ENCODE measurements at regions not wholly inside any gene's neighbourhood (a gene's known extent, or its start where the extent isn't known, plus 50 kb on each side); places are given as distances from the start of the nearest gene placed in this dataset.

- DNase-seq, result no peak
Measured at GRCh38 chr13:79765331-79765730, 284.4 kb downstream of the NDFIP2 start.

GRCh38 chr13:79749984-79750551 lies 269.1 kb downstream of the NDFIP2 start:
- no peak for DNase-seq

GRCh38 chr13:79749566-79749965 lies 268.6 kb downstream of the NDFIP2 start:
- no peak for DNase-seq

- no peak for DNase-seq
Measured at GRCh38 chr13:79745081-79745480, 264.1 kb downstream of the NDFIP2 start.

- DNase-seq, result no peak
Measured at GRCh38 chr13:79742923-79743322, 262.0 kb downstream of the NDFIP2 start.

GRCh38 chr13:79740991-79741390 lies 260.0 kb downstream of the NDFIP2 start:
- DNase-seq, result no peak

GRCh38 chr13:79736356-79736755 lies 255.4 kb downstream of the NDFIP2 start:
- no peak for DNase-seq

GRCh38 chr13:79735228-79735627 lies 254.3 kb downstream of the NDFIP2 start:
- no peak for DNase-seq

GRCh38 chr13:79727086-79727485 lies 246.1 kb downstream of the NDFIP2 start:
- no peak for DNase-seq

- no peak for DNase-seq
Measured at GRCh38 chr13:79725841-79726240, 244.9 kb downstream of the NDFIP2 start.

GRCh38 chr13:79724348-79725103 lies 243.6 kb downstream of the NDFIP2 start:
- no peak for DNase-seq

GRCh38 chr13:79723519-79724024 lies 242.6 kb downstream of the NDFIP2 start:
- no peak for DNase-seq

GRCh38 chr13:79722885-79723445 lies 242.0 kb downstream of the NDFIP2 start:
- peak in 1 of 2 donors; percentile 10 for DNase-seq

- no peak for DNase-seq
Measured at GRCh38 chr13:79716191-79716590, 235.2 kb downstream of the NDFIP2 start.

- DNase-seq, result no peak
Measured at GRCh38 chr13:79711631-79712030, 230.7 kb downstream of the NDFIP2 start.

GRCh38 chr13:79710376-79710775 lies 229.4 kb downstream of the NDFIP2 start:
- DNase-seq, result no peak

GRCh38 chr13:79709471-79709870 lies 228.5 kb downstream of the NDFIP2 start:
- DNase-seq, result no peak

GRCh38 chr13:79703772-79704171 lies 222.8 kb downstream of the NDFIP2 start:
- no peak for DNase-seq

GRCh38 chr13:79695754-79696153 lies 214.8 kb downstream of the NDFIP2 start:
- DNase-seq, result no peak

- DNase-seq, result no peak
Measured at GRCh38 chr13:79692846-79693245, 211.9 kb downstream of the NDFIP2 start.

GRCh38 chr13:79691826-79692225 lies 210.9 kb downstream of the NDFIP2 start:
- DNase-seq, result no peak

GRCh38 chr13:79688741-79689140 lies 207.8 kb downstream of the NDFIP2 start:
- no peak for DNase-seq

GRCh38 chr13:79686441-79686840 lies 205.5 kb downstream of the NDFIP2 start:
- DNase-seq, result no peak

- DNase-seq, result no peak
Measured at GRCh38 chr13:79684371-79684770, 203.4 kb downstream of the NDFIP2 start.
